SHP77 (cell line): ENCODE measurements at regions not wholly inside any gene's neighbourhood (a gene's known extent, or its start where the extent isn't known, plus 50 kb on each side); places are given as distances from the start of the nearest gene placed in this dataset.

Source experiments
- DNase-seq, 2 experiments: peaks; one replicate each; lab custom pipeline; 2025; lab: John Stamatoyannopoulos, UW

GRCh38 chr7:12518920-12519681, 51.4 kb upstream of the SCIN start:
- peak; percentile 53 to 58 for DNase-seq

- no peak for DNase-seq
Measured at GRCh38 chr7:12519682-12520009, 50.9 kb upstream of the SCIN start.
